CD8-positive, alpha-beta memory T cell (primary cell): ENCODE measurements at regions not wholly inside any gene's neighbourhood (a gene's known extent, or its start where the extent isn't known, plus 50 kb on each side); places are given as distances from the start of the nearest gene placed in this dataset.

Experiments
- CTCF ChIA-PET: fragments of 350-600 bp; sonication (Branson Sonifier 250); formaldehyde crosslinking; loops from one replicate; lab custom pipeline; 2021; ENCODE audit warnings: antibody characterized with exemption; lab: Charles Lee
- POLR2A ChIA-PET: fragments of 350-600 bp; sonication (Branson Sonifier 250); formaldehyde crosslinking; loops from one replicate; lab custom pipeline; 2021; ENCODE audit warnings: antibody characterized with exemption; lab: Charles Lee
- DNase-seq, 5 donors: peaks; one replicate each; pipeline versions ENCODE4 v3.0.0 to v3.0.0-alpha.2; 2020 to 2022; ENCODE audit warnings: mixed read lengths in 1 of 5
- H3K27ac ChIP-seq: one replicate; pipeline ENCODE4 v1.7.0; 2013; ENCODE audit warnings: low read depth, mild to moderate bottlenecking, low read length, moderate library complexity
- H3K27me3 ChIP-seq: 2 replicates; pipeline ENCODE4 v1.7.0; 2013; ENCODE audit warnings: low read length, mild to moderate bottlenecking; ENCODE audit not compliant: insufficient read depth, poor library complexity, severe bottlenecking
- H3K36me3 ChIP-seq: 2 replicates; pipeline ENCODE4 v1.7.0; 2013; ENCODE audit warnings: mild to moderate bottlenecking, low read length, moderate library complexity; ENCODE audit not compliant: insufficient read depth
- H3K4me1 ChIP-seq: 2 replicates; pipeline ENCODE4 v1.7.0; 2013; ENCODE audit warnings: mild to moderate bottlenecking, low read length, moderate library complexity; ENCODE audit not compliant: insufficient read depth
- H3K4me3 ChIP-seq: 2 replicates; pipeline ENCODE4 v1.7.0; 2013; ENCODE audit warnings: mild to moderate bottlenecking, low read length
- H3K9me3 ChIP-seq: 2 replicates; pipeline ENCODE4 v1.7.0; 2013; ENCODE audit warnings: mild to moderate bottlenecking, low read length
- H3K27ac Mint-ChIP-seq, 8 donors: one replicate each; pipeline ENCODE4 v1.8.0; 2020 to 2021; ENCODE audit warnings: mixed read lengths in 8 of 8, mild to moderate bottlenecking in 6 of 8, inconsistent platforms in 3 of 8, moderate library complexity in 3 of 8
- H3K27me3 Mint-ChIP-seq, 2 donors: one replicate each; pipeline ENCODE4 v1.8.0; 2020 to 2021; ENCODE audit warnings: mixed read lengths in 2 of 2, mild to moderate bottlenecking in 1 of 2, moderate library complexity in 1 of 2
- H3K36me3 Mint-ChIP-seq, 3 donors: one replicate each; pipeline ENCODE4 v1.8.0; 2020 to 2021; ENCODE audit warnings: mixed read lengths in 3 of 3, inconsistent platforms in 1 of 3, mild to moderate bottlenecking in 1 of 3
- H3K4me1 Mint-ChIP-seq, 3 donors: one replicate each; pipeline ENCODE4 v1.8.0; 2020 to 2021; ENCODE audit warnings: mixed read lengths in 3 of 3, inconsistent platforms in 1 of 3, mild to moderate bottlenecking in 1 of 3
- H3K4me3 Mint-ChIP-seq, 7 donors: one replicate each; pipeline ENCODE4 v1.8.0; 2020 to 2021; ENCODE audit warnings: mixed read lengths in 7 of 7, mild to moderate bottlenecking in 6 of 7, moderate library complexity in 4 of 7, inconsistent platforms in 2 of 7
- H3K9me3 Mint-ChIP-seq, 5 donors: one replicate each; pipeline ENCODE4 v1.8.0; 2020 to 2022; ENCODE audit warnings: mixed read lengths in 5 of 5, mild to moderate bottlenecking in 3 of 5, moderate library complexity in 2 of 5, inconsistent platforms in 1 of 5

- ChIA-PET CTCF (no interaction called here), POLR2A (no interaction called here)
- no peaks in the 10 kb centered on the region for H3K27me3 Mint-ChIP-seq
- Histone ChIP-seq H3K9me3 (no peaks in the 10 kb centered on the region), H3K27me3 (no peaks in the 10 kb centered on the region), H3K36me3 (no peaks in the 10 kb centered on the region), H3K4me3 (no peak overlapping the region), H3K27ac (no peak overlapping the region), H3K4me1 (no peaks in the 10 kb centered on the region)
- H3K27ac Mint-ChIP-seq: no peak overlapping the region
- no peaks in the 10 kb centered on the region for H3K4me1 Mint-ChIP-seq
- H3K36me3 Mint-ChIP-seq: no peaks in the 10 kb centered on the region
- H3K4me3 Mint-ChIP-seq: no peak overlapping the region
- DNase-seq: no peak
- H3K9me3 Mint-ChIP-seq: peaks cover 0 to 5% (median 3%) of the 10 kb centered on the region in 5 donors
Observed at GRCh38 chr20:12722091-12722490, 286.7 kb upstream of the SPTLC3 start.

GRCh38 chr20:12723811-12724210 lies 285.0 kb upstream of the SPTLC3 start:
- Mint-ChIP-seq H3K27me3 (no peaks in the 10 kb centered on the region), H3K9me3 (peaks cover 3 to 7% (median 5%) of the 10 kb centered on the region in 5 donors), H3K4me3 (no peak overlapping the region), H3K36me3 (no peaks in the 10 kb centered on the region), H3K27ac (no peak overlapping the region), H3K4me1 (no peaks in the 10 kb centered on the region)
- Histone ChIP-seq H3K9me3 (no peaks in the 10 kb centered on the region), H3K27me3 (no peaks in the 10 kb centered on the region), H3K27ac (no peak overlapping the region), H3K4me1 (no peaks in the 10 kb centered on the region), H3K4me3 (no peak overlapping the region), H3K36me3 (no peaks in the 10 kb centered on the region)
- POLR2A ChIA-PET: no interaction called here
- CTCF ChIA-PET: no interaction called here
- DNase-seq: no peak

- H3K9me3 ChIP-seq: no peaks in the 10 kb centered on the region
- no peaks in the 10 kb centered on the region for H3K4me1 ChIP-seq
- H3K4me1 Mint-ChIP-seq: no peaks in the 10 kb centered on the region
- H3K4me3 ChIP-seq: no peak overlapping the region
- DNase-seq: no peak
- no peaks in the 10 kb centered on the region for H3K27me3 Mint-ChIP-seq
- no peak overlapping the region for H3K4me3 Mint-ChIP-seq
- CTCF ChIA-PET: no interaction called here
- POLR2A ChIA-PET: no interaction called here
- no peaks in the 10 kb centered on the region for H3K36me3 ChIP-seq
- H3K27me3 ChIP-seq: no peaks in the 10 kb centered on the region
- H3K36me3 Mint-ChIP-seq: no peaks in the 10 kb centered on the region
- no peak overlapping the region for H3K27ac Mint-ChIP-seq
- H3K9me3 Mint-ChIP-seq: peaks cover 2 to 11% (median 4%) of the 10 kb centered on the region in 5 donors
- no peak overlapping the region for H3K27ac ChIP-seq
Observed at GRCh38 chr20:12728782-12729181, 280.0 kb upstream of the SPTLC3 start.

GRCh38 chr20:12729326-12729725 lies 279.4 kb upstream of the SPTLC3 start:
- peaks cover 2 to 15% (median 4%) of the 10 kb centered on the region in 5 donors for H3K9me3 Mint-ChIP-seq
- no peak overlapping the region for H3K4me3 Mint-ChIP-seq
- Histone ChIP-seq H3K27ac (no peak overlapping the region), H3K4me3 (no peak overlapping the region), H3K27me3 (no peaks in the 10 kb centered on the region), H3K36me3 (no peaks in the 10 kb centered on the region), H3K4me1 (no peaks in the 10 kb centered on the region), H3K9me3 (no peaks in the 10 kb centered on the region)
- DNase-seq: no peak
- CTCF ChIA-PET: no interaction called here
- POLR2A ChIA-PET: no interaction called here
- H3K27me3 Mint-ChIP-seq: no peaks in the 10 kb centered on the region
- no peaks in the 10 kb centered on the region for H3K4me1 Mint-ChIP-seq
- no peak overlapping the region for H3K27ac Mint-ChIP-seq
- H3K36me3 Mint-ChIP-seq: no peaks in the 10 kb centered on the region

GRCh38 chr20:12733811-12734210 lies 275.0 kb upstream of the SPTLC3 start:
- Mint-ChIP-seq H3K27me3 (no peaks in the 10 kb centered on the region), H3K4me3 (no peak overlapping the region), H3K9me3 (peaks cover 2 to 22% (median 6%) of the 10 kb centered on the region in 5 donors), H3K4me1 (no peaks in the 10 kb centered on the region), H3K36me3 (no peaks in the 10 kb centered on the region), H3K27ac (no peak overlapping the region)
- Histone ChIP-seq H3K36me3 (no peaks in the 10 kb centered on the region), H3K27me3 (no peaks in the 10 kb centered on the region), H3K4me3 (no peak overlapping the region), H3K27ac (no peak overlapping the region), H3K4me1 (no peaks in the 10 kb centered on the region), H3K9me3 (no peaks in the 10 kb centered on the region)
- ChIA-PET CTCF (no interaction called here), POLR2A (no interaction called here)
- DNase-seq: no peak

- Mint-ChIP-seq H3K27me3 (no peaks in the 10 kb centered on the region), H3K27ac (no peak overlapping the region), H3K4me1 (no peaks in the 10 kb centered on the region), H3K9me3 (peaks cover 4 to 22% (median 6%) of the 10 kb centered on the region in 5 donors), H3K4me3 (no peak overlapping the region), H3K36me3 (no peaks in the 10 kb centered on the region)
- Histone ChIP-seq H3K27ac (no peak overlapping the region), H3K36me3 (no peaks in the 10 kb centered on the region), H3K9me3 (no peaks in the 10 kb centered on the region), H3K4me1 (no peaks in the 10 kb centered on the region), H3K4me3 (no peak overlapping the region), H3K27me3 (no peaks in the 10 kb centered on the region)
- CTCF ChIA-PET: no interaction called here
- no peak for DNase-seq
- POLR2A ChIA-PET: no interaction called here
Observed at GRCh38 chr20:12737497-12737896, 271.3 kb upstream of the SPTLC3 start.

GRCh38 chr20:12737900-12738299 lies 270.9 kb upstream of the SPTLC3 start:
- H3K27me3 Mint-ChIP-seq: no peaks in the 10 kb centered on the region
- H3K36me3 ChIP-seq: no peaks in the 10 kb centered on the region

GRCh38 chr20:12740647-12741046 lies 268.1 kb upstream of the SPTLC3 start:
- Mint-ChIP-seq H3K27me3 (no peaks in the 10 kb centered on the region), H3K36me3 (no peaks in the 10 kb centered on the region), H3K4me3 (no peak overlapping the region), H3K9me3 (peaks cover 3 to 12% (median 4%) of the 10 kb centered on the region in 5 donors), H3K27ac (no peak overlapping the region), H3K4me1 (no peaks in the 10 kb centered on the region)
- Histone ChIP-seq H3K9me3 (no peaks in the 10 kb centered on the region), H3K27me3 (no peaks in the 10 kb centered on the region), H3K4me1 (no peaks in the 10 kb centered on the region), H3K36me3 (no peaks in the 10 kb centered on the region), H3K27ac (no peak overlapping the region), H3K4me3 (no peak overlapping the region)
- ChIA-PET CTCF (no interaction called here), POLR2A (no interaction called here)
- no peak for DNase-seq

More at GRCh38 chr20:12737900-12738299, 270.9 kb upstream of the SPTLC3 start:
- Histone ChIP-seq H3K4me1 (no peaks in the 10 kb centered on the region), H3K4me3 (no peak overlapping the region), H3K9me3 (no peaks in the 10 kb centered on the region), H3K27ac (no peak overlapping the region), H3K27me3 (no peaks in the 10 kb centered on the region)
- Mint-ChIP-seq H3K4me3 (no peak overlapping the region), H3K9me3 (peaks cover 4 to 22% (median 5%) of the 10 kb centered on the region in 5 donors), H3K36me3 (no peaks in the 10 kb centered on the region), H3K27ac (no peak overlapping the region), H3K4me1 (no peaks in the 10 kb centered on the region)
- ChIA-PET CTCF (no interaction called here), POLR2A (no interaction called here)
- no peak for DNase-seq

- H3K9me3 Mint-ChIP-seq: peaks cover 3 to 15% (median 4%) of the 10 kb centered on the region in 5 donors
- H3K27ac ChIP-seq: no peak overlapping the region
- no peak for DNase-seq
- no peaks in the 10 kb centered on the region for H3K27me3 Mint-ChIP-seq
- H3K4me1 Mint-ChIP-seq: no peaks in the 10 kb centered on the region
- no peaks in the 10 kb centered on the region for H3K36me3 Mint-ChIP-seq
- H3K4me3 ChIP-seq: no peak overlapping the region
- no peak overlapping the region for H3K27ac Mint-ChIP-seq
- POLR2A ChIA-PET: no interaction called here
- H3K36me3 ChIP-seq: no peaks in the 10 kb centered on the region
- CTCF ChIA-PET: no interaction called here
- no peaks in the 10 kb centered on the region for H3K9me3 ChIP-seq
- no peak overlapping the region for H3K4me3 Mint-ChIP-seq
- no peaks in the 10 kb centered on the region for H3K27me3 ChIP-seq
- no peaks in the 10 kb centered on the region for H3K4me1 ChIP-seq
Observed at GRCh38 chr20:12744037-12744436, 264.7 kb upstream of the SPTLC3 start.
